Fibroblast of skin of right quadriceps (primary cell): ENCODE measurements at regions not wholly inside any gene's neighbourhood (a gene's known extent, or its start where the extent isn't known, plus 50 kb on each side); places are given as distances from the start of the nearest gene placed in this dataset.
"Not testable (repeated sequence)": the region's sequence is repeated elsewhere in the genome, so short reads cannot be mapped to it uniquely, and the experiment has no call there.

ENCODE experiments used
- DNase-seq: peaks from one replicate; pipeline ENCODE4 v3.0.0-alpha.2; 2013

GRCh38 chr17:73901249-73901648 lies 257.0 kb upstream of the SDK2 start:
- no peak for DNase-seq

DNA sequence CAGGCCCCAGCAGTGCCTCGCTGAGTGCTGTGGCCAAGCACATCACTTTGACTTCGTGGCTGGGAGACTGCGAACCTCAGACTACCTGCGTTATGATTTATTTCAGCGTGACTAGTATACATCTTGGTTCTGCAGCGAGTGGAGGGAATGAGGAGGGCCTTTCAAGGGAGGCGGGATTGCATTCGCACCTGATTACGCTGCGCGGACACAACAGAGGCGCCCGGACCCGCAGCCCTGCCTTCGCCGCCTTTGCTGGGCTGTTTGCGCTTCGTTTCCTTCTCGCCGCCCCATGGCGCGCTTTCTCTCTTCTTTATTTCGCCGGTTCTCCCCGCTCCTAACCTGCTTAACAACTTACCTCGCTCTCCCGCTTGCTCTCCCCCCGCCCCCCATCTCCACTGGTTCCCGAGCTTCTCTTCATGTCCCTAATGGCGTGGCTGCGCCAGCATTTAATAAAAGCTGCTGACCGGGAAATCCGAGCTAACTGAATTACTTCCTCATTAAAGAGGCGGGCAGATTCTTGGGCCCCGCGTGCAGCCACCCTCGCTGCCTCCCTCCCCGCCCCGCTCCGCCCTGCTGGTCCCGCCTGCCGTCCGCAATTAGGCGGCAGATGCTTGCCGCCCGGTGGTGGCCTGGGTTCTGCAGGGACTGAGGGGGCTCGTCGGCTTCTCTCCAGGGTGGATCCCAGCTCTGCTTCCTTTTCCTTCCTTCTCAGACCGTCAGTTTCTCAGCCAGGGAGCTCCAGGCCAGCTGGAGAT lies 257.6 kb upstream of the SDK2 start:
- DNase-seq = no peak

DNA sequence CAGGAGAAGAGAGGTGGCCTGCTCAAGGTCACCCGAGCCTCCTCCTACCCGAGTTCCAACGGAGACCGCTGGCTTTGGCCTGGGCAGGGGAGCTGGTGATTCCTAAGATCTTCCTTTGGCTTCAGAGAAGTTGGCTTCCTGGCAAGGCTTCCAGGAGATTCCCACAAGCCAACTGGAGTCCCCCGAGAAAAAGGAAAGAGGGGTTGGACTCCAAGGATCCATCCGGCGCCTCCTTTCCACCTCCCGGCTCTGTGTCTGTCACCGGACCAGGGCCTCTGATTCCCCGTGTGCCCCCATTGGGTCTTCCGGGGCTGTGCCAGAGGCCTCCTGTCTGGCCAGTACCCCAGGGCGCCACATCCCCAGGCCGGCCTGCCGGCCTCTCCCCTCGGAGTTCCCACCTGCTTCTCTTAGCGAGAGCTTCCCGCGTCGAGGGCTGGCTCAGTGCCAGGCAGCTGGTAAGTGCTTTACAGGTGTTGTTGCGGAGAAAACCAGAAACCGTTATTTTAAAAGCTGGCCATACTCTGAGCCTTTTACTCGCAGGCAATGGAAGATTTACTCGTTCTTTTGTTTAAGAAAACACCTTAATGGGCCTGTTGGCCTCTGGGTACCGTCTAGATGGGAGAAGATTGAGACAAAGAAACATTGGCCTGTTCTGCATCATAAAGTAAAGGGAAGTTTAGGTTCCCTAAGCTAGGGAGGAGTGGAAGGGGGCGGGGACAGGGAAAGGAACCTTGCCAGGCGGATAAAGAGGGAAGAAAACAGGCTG lies 258.4 kb upstream of the SDK2 start:
- no peak for DNase-seq

- DNase-seq = no peak
Observed at GRCh38 chr17:73906896-73907870, 262.9 kb upstream of the SDK2 start.

GRCh38 chr17:73909186-73909585 lies 264.9 kb upstream of the SDK2 start:
- no peak for DNase-seq

DNA sequence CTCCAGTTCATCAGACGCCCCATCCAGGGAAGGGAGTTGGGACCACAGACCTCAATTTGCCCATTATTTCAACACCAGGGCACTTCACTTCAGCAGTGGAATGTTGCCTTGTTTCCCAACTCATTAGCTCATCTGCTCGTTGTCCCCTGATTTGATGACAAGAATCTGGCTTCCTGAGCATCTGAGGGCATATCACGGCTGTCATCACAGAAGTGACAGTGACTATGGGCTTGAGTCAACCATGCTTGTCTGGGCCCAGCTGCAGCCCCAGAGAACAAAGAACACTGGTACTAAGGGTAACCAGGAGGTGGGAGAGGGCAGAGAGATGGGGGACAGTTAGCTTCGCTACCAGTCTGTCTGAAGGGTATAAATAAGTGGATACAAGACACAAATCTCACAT lies 266.0 kb upstream of the SDK2 start:
- DNase-seq = no peak

- no peak for DNase-seq
Observed at GRCh38 chr17:73910821-73911515, 266.7 kb upstream of the SDK2 start.

DNA sequence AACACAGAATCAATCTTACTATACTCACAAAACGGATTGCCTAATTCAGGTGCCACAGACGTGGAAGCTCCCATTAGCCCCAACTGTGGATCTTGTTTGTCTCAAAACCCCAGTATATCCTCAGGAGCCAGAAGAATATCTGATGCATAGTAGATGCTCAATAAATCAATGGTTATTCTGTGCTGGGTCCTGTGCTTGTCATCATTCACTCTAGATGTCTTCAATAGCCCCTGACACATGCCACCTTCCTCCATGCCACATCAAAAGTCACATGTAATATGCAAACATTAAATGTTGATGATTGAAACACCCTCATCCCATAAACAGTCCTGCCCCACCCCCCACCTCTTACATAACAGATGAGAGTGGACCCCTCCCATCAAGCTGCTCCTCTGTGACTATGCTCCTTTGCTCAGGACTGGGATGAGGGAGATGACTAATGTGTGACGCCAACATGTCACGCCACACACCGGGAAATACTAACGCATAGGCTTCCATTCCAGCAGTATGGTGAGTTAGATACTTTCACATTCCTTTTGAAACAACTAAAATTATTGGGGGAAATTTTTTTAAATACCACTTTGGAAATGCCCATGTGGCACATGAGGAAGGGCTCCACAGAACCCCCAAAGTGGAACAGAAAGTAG lies 267.6 kb upstream of the SDK2 start:
- DNase-seq = no peak

GRCh38 chr17:73912373-73912746 lies 268.1 kb upstream of the SDK2 start:
- no peak for DNase-seq

- no peak for DNase-seq
Observed at GRCh38 chr17:73914536-73915274, 270.5 kb upstream of the SDK2 start.

GRCh38 chr17:73919033-73919432 lies 274.8 kb upstream of the SDK2 start:
- not testable (repeated sequence) for DNase-seq

- no peak for DNase-seq
Observed at GRCh38 chr17:73921306-73921705, 277.1 kb upstream of the SDK2 start.

DNA sequence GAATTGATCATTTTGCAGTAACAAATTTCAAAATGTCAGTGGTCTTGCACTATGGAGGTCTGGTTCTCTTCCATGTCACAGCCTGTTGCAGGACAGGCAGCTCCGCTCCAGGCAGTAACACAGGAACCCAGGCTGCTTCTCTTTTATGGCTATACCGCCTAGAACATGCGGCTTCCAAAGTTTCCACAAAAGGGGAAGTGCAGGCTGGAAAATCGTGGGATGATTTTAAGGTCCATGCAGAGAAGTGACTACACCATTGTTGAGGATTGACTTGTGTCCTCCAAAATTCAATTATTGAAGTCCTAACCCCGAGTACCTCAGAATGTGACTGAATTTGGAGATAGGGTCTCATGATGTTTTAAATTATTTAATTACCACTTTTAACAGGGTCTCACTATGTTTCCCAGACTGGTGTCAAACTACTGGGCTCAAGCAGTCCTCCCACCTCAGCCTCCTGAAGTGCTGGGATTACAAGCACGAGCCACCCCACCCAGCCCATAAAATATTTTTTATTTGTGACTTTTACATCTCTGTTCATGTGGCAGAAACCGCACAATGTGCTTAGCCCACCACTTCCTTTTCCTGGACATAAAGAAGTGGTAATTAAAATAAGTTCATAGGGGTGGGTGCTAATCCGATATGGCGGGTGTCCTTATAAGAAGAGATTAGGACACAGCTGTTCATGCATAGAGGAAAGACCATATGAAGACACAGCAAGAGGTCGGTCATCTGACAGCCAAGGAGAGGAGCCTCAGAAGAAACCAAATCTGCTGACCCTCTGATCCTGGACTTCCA lies 279.2 kb upstream of the RPL38 start:
- DNase-seq = no peak

DNA sequence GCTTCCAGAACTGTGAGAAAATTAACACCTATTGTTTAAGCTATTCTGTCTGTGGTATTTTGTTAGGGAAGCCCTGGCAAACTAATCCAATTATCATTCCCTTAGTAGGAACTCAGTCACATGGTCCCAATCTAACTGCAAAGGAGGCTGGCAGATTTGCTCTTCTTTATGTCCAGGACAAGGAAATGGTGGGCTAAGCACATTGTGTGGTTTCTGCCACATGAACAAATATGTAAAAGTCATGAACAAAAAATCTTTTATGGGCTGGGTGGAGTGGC lies 278.6 kb upstream of the RPL38 start:
- no peak for DNase-seq

GRCh38 chr17:73929860-73930430 lies 273.5 kb upstream of the RPL38 start:
- DNase-seq = no peak

DNA sequence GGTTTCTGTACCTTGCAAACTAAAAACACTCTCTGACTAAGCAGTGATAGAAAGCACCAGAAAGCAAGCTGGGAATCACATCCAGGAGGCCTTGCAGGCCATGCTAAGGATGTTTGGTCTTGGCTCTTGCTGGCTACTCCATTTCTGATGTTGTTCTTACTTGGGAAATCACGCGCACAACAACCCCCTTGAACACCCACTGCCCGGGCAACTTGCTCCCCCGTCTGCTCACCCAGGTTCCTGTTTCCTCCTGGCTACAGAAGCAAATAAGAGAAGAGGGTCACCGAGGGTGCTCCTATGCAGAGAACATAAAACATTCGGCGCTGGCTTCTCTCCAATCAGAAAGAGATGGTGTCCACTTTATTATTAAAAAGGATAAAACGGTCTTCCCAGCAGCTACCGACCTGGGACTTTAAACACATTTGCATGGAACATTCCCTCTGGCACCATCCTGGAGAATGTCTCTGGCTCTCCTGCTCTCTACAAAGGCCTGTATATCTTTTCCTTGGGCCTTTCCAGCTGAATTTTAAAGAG lies 271.2 kb upstream of the RPL38 start:
- no peak for DNase-seq

DNA sequence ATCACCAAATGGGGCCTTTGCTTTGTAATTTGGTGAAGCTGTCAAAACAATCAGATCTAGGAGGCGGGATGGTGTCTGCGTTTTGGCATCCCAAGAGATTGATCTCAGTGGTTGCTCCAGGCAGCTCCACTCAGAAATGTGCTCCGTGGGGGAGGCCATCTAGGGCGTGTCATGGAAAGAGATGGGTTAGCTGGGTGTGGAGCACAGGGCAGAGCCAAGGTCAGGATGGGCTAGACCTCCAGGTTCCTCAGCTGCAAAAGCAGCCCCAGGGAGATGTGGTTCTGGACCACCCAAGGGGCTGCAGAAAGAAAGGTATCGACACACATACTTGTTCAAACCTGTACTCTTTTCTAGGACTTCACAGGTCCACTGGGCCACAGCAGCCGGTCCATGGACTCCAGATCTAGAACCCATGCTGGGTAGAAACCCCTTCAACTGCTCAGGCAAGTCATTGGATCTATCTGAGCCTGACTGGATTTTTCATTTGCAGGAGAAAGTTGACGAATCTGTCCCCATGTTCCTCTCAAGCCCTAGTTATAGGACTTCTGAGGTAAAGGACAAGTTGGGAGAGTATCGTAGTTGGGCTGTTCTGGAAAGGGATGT lies 270.2 kb upstream of the RPL38 start:
- DNase-seq = no peak

- no peak for DNase-seq
Observed at GRCh38 chr17:73933871-73934270, 269.6 kb upstream of the RPL38 start.

DNA sequence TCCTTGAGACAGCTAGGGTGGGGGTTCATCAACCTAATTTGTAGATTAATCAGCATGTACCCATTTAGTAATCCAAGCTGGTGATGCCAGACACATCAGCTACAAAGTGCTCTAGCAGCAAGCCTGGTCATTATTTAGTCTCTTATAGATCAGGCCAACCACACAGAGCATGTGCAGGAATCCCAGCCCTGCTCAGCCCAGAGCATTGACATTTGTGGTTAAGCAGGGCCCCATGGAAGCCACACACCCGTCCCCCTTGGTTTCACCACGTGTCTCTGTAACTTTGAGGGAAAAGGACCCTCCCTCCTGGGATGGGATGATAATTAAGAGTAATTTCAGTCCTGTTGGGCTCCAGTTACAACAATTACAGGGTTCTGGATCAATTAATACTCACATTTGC lies 268.8 kb upstream of the RPL38 start:
- no peak for DNase-seq
